CD4-positive, alpha-beta T cell treated with Interleukin-1 beta for 1 hour (primary cell): ENCODE measurements at regions not wholly inside any gene's neighbourhood (a gene's known extent, or its start where the extent isn't known, plus 50 kb on each side); places are given as distances from the start of the nearest gene placed in this dataset.

Experiments
- DNase-seq, 2 donors: peaks; one replicate each; pipeline ENCODE4 v3.0.0-alpha.2; 2020 to 2022

- no peak for DNase-seq
Observed at GRCh38 chr2:100627330-100628300, 64.8 kb downstream of the PDCL3 start.

DNA sequence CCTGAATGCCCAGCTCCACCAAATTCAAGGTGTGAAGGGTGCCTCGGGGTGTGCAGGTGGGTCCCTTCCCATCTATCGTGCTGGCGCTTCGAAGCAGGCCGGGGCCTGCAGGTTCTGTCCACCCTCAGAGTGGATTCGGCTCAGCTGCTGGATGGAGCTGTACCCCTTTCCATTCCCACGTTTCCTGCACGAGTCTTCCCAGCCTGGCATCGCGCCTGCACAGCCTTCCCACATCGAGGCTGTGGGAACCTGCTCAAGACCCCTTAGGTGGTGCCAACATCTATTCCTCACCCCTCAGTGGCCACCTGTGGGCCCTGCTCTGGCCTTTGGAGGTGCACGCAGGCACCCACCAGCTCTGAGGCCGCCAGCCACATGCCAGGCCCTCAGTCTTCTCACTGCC, 65.7 kb downstream of the PDCL3 start:
- DNase-seq = no peak

- DNase-seq = no peak
Observed at GRCh38 chr2:100629309-100629708, 66.5 kb downstream of the PDCL3 start.

GRCh38 chr2:100630473-100630977, 67.7 kb downstream of the PDCL3 start:
- DNase-seq = no peak

GRCh38 chr2:100632037-100632436, 69.2 kb downstream of the PDCL3 start:
- no peak for DNase-seq

- DNase-seq = no peak
Observed at GRCh38 chr2:100632759-100633158, 70.0 kb downstream of the PDCL3 start.

- no peak for DNase-seq
Observed at GRCh38 chr2:100639588-100640390, 77.0 kb downstream of the PDCL3 start.

GRCh38 chr2:100640431-100641124, 77.8 kb downstream of the PDCL3 start:
- DNase-seq = no peak

- no peak for DNase-seq
Observed at GRCh38 chr2:100641125-100641435, 78.3 kb downstream of the PDCL3 start.

GRCh38 chr2:100642425-100642824, 79.6 kb downstream of the PDCL3 start:
- DNase-seq = no peak

- no peak for DNase-seq
Observed at GRCh38 chr2:100643467-100643866, 80.7 kb downstream of the PDCL3 start.

GRCh38 chr2:100643906-100644501, 81.2 kb downstream of the PDCL3 start:
- DNase-seq = peak; percentile 35 to 62

DNA sequence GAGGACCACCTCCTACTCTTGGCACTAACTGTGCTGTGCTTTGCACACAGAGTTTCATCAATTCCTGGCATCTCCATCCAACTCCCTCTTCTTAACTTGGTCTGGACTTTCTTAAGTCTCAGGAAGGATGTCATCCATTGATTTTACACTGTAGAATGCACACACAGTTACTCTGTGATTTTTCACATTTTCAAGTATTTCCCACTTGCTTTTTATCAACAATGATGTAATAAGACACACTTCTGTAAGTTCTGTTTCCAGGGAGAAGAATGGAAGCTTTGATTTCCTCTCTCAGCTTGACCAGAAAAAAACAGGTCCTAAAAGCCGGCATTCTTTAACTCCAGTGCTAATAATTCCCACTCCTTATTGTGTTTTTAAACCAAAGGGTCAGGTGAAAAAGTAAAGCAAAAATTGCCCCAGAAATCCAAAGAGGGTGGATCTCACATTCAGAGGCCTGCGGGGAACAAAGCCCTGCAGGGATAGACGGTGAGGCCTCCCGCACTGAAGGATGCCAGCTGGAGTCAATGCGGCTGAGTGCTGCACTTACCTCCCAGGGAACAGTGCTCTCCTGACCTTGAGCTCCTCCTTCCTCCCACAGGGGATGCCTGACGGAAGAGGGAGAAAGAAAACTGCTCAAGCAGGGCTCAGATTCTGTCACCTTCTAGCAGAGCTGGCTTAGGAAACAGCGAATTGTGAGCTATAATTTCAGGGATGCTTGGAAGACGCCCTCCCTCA, 83.1 kb downstream of the PDCL3 start:
- no peak for DNase-seq

GRCh38 chr2:100647709-100648108, 84.9 kb downstream of the PDCL3 start:
- no peak for DNase-seq

DNA sequence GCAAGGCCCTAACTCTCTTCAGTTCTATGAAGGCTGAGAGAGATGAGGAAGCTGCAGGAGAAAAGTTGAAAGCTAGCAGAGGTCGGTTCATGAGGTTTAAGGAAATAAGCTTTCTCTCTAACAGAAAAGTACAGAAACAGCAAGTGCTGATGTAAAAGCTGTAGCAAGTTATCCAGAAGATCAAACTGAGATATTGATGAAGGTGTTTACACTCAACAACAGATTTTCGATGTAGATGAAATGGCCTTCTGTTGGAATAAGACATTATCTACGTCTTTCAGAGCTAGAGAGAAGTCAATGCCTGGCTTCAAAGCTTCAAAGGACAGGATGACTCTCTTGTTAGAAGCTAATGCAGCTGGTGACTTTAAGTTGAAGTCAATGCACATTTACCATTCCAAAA, 87.4 kb downstream of the PDCL3 start:
- DNase-seq = no peak

- DNase-seq = peak; percentile 11 to 54
Observed at GRCh38 chr2:100653449-100654035, 90.7 kb downstream of the PDCL3 start.

DNA sequence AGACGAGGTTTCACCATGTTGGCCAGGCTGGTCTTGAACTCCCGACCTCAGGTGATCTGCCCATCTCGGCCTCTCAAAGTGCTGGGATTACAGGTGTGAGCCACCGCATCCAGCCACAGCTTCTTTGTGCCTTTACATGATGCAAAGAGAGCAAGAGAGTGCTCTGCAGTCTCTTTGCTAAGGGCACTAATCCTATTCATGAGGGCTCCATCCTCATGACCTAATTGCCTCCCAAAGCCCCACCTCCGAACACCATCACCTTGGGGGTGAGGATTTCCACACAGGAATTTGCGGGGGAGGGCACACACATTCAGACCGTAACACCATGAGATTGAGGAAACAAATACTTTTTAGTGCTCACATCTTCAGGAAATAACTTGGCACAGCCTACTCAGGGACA, 91.8 kb downstream of the PDCL3 start:
- DNase-seq = no peak

- no peak for DNase-seq
Observed at GRCh38 chr2:100655446-100655845, 92.7 kb downstream of the PDCL3 start.

DNA sequence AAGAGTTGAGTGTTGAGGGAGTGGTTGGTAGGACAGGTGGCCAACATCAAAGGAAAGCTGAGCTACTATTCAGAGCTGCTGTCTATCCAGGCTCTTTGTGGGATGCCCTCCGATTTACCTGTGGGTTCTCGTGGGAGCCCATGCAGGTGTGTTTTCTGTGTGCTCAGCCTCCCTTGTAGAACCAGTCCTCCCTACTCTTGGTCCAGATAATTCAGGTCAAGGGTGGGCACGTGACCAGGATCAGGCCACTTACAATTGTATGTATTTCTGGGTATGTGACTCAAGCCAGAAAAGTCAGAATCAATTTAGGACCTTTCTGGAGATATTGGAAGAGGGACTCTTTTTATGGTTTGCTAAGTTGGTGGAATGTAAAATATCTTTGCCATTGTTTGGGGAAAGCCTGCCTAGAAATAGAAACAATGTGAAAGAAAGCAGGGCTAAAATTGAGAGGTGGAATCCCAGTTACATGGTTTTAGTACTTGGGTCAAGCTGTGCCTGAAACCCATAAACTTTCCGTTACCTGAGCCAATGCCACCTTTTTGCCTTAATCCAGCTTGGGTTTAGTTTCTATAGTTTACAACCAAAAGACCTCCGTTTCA, 93.2 kb downstream of the PDCL3 start:
- no peak for DNase-seq

DNA sequence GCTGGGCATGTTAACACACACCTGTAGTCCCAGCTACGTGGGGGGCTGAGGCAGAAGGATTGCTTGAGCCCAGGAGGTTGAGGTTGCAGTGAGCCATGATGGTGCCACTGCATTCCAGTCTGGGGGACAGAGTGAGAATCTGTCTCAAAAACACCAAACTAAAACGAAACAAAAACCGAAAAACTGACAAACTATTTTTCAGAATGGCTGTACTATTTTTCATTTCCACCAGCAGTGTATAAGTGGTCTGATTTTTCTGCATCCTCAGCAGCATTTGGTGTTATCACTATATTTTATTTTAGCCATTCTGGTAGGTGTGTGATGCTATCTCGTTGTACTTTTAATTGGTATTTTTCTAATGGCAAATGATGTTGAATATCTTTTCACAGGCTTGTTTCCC, 95.2 kb downstream of the PDCL3 start:
- no peak for DNase-seq
